ENCODE measurements at regions not wholly inside any gene's neighbourhood (a gene's known extent, or its start where the extent isn't known, plus 50 kb on each side); places are given as distances from the start of the nearest gene placed in this dataset.
A peak's percentile ranks its signal among the peaks of the same experiment; 100 is the strongest.
"Not testable (repeated sequence)": the region's sequence is repeated elsewhere in the genome, so short reads cannot be mapped to it uniquely, and the experiment has no call there.

DNA sequence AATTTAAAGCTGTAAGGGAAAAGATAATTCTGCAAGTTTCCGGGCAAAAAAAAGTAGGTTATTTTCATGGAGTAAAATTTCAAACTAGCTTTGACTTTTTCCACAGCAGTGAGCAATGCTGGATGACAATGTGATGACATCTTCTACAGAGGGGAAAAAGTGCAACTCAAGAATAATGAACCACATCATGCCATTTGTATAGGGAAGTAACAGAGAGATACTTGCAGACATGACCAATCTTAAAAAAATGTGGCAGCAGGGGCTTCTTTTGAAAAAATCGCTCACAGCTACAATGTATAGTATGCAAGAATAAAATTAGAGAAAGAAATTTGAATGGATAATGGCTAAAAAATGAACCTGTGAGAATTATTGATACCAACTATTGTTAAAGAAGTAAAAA is 115.5 kb downstream of the DHRS2 start:
- no peak for DNase-seq

DNA sequence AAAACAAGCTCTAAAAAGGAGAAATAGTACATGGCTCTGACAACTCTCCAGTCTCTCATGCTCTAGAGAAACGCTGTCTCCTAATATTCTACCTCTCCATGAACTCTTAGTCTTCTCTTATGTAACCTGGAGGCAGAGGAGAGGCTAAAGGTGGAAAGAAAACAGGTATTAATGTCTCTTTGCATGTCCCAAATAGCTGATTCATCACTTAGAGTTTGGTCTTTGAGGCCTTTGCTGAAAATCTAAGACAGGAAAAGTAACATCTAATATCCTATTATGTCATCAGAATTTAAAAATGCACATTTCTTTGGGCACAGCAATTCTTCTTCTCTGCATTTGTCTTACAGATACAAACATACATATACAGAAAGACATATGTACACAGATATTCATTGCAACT is 127.2 kb downstream of the DHRS2 start:
- DNase-seq = no peak

DNA sequence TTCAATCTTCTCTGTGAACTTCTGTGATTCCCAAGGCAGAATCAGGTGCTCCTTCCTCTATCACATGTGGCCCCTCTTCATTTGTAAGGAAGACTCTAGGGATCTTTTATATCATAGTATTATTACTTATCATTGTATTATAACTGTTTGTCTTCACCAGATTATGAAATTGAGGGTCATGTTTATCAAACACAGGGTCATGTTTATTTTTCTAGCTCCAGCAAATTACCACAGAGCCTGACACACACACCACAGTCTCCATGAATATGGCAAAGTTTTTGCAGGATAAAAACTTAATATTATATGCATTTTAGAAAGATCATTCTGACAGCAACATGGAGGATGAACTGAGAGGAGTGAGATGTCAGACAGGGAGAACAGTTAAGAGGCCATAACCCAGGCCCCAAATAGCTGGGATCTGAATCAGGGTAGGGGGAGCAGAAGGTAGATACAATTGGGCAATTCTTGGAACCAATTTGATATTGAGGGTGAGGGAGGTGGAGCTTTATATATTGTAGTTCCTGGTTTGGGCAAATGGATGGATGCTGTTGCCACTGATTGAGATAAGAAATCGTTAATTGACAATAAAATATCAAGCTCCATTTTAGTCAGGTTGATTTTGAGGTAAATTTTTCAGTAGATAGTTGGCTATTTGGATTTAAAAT is 130.7 kb downstream of the DHRS2 start:
- no peak for DNase-seq

DNA sequence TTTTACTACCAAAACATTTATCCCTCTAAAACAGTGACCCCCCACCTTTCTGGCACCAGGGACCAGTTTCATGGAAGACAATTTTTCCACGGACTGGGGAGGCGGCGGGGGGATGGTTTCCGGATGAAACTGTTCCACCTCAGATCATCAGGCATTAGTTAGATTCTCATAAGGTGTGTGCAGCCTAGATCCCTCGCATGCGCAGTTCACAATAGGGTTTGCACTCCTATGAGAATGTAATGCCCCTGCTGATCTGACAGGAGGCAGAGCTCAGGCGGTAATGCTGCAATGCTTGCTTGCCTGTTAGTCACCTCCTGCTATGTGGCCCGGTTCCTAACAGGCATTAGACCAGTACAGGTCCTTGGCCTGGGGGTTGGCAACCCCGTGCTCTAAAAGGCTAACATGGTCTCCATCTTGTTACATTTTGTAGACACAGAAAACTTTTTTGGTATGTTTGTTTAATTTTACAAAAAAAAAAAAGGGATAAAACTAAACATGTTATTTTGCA is 133.1 kb downstream of the DHRS2 start:
- not testable (repeated sequence) for DNase-seq

DNA sequence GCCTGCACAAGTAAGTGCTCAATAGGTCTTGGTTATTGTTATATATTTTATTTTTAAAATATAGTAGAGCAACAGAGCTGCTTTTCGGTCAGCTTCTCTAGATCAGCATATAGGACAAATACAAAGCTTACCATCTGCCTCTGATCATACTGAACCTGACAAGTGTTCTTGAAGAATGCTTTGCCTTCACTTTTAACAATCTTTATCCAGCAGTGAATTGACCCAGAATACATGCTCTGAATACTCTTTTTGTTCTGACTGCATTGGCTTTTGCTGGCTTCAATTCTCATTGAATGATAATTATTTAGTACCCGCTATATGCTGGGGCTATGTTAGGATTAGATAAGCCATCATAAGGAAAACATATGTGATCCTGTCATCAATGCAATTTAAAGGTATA is 137.8 kb downstream of the DHRS2 start:
- no peak for DNase-seq

- DNase-seq = no peak
Observed at GRCh38 chr14:23776296-23776695, 140.1 kb downstream of the DHRS2 start.

GRCh38 chr14:23785208-23785607 is 149.0 kb downstream of the DHRS2 start:
- no peak for DNase-seq

- DNase-seq = no peak
Observed at GRCh38 chr14:23787436-23787835, 151.3 kb downstream of the DHRS2 start.

GRCh38 chr14:23789696-23790095 is 153.5 kb downstream of the DHRS2 start:
- no peak for DNase-seq

DNA sequence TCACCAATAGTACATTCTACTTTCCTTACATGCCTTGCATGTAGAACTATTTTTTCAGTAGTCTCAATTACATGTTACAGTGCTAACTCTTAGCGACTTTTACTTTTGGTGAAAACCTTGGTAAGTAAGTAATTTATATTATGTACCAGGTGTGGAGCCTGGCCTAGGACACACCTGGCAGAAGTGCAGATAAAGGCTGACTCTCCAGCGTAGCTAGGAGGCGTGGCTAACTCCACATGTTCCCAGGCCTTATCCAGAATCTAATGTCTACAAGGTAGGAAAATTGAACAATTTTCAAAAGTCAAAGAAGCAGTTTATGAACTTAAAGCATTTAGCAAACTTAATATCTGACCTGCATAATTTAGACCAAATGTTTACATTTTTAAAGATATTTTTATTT is 157.4 kb downstream of the DHRS2 start:
- DNase-seq = no peak

DNA sequence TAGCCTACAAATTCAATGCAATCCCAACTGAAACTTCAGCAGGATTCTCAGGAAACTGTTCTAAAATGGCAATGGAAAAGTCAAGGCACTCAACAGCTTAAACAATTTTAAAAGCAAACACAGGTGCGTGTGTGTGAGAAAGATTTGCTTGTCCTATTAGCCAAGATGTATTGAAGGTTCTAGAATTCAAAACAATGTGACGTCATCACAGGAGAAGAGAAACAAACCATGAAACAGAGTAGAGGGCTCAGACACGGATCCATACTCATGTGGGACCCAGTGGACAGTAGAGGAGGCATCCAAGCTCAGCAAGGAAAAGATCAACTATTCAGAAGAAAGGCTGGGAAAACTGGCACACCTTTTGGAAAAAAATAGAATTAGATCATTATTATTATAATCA is 152.8 kb upstream of the DHRS4 start:
- no peak for DNase-seq

DNA sequence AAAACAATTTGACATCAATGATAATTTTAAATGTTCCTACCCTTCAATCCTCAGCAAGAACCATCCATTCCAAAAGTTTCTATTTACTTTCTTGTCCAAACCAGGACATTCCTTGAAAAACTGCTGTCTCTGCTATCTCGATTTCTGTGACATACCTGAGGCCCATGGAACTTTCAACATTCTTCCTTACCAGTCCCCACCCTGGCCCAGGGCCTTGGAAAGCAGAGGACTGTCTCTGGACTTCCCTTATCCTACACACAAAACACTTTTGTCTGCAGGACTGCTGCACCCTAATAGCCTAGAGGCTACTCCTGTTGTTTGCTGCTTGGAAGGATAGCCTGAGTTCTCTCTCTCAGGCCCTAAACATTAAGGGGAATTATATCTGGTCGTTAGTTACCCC is 151.8 kb upstream of the DHRS4 start:
- no peak for DNase-seq

- DNase-seq = no peak
Observed at GRCh38 chr14:23804817-23805216, 148.8 kb upstream of the DHRS4 start.

- DNase-seq = no peak
Observed at GRCh38 chr14:23805761-23806160, 147.8 kb upstream of the DHRS4 start.

GRCh38 chr14:23814527-23815256 is 138.9 kb upstream of the DHRS4 start:
- no peak for DNase-seq

DNA sequence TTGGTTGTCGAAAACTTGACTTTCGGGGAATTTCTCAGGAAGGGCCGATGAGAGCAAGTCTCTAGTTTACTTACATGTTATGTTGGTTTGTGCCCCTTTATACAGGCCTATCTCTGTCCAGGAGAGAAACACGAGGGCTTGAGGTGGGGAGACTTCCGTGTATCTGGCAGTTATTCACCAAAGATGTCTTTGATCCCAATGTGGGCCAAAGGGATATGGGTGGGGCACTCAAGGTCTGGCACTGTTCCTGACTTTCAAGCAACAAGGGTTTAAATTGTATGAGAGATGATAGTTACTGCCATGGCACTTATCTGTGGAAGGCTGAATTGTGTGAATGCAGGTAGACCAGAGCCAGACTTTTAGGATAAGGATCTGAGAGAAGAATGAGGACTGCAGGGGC is 137.2 kb upstream of the DHRS4 start:
- no peak for DNase-seq

DNA sequence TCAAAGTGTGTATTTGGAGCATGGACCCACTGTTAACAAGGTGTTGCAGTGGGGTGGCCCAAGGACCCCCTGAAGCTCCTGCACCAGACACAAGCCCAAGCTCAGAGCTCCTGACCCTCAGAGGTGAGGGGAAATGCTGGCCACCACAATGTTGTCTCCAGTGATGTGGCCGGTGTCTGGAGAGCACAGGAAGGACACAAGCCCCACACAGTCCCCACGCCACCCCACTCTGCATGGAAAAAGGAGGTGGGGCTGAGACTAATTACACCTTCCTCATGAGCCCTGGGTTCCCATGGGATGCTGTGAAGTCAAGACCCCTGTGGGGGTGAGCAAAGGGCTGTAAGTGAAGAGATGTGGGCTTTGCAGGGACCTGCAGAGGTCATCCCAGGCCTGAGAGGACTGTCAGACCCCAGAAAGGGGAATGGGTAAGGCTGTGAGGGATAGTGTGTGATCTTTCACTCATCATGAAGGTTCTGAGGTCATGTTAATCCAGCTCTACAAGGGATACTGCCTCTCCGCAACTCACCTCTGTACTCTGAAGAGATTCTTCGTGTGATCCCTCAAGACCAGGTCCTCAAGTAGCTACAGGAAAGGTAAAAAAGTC is 136.3 kb upstream of the DHRS4 start:
- no peak for DNase-seq

DNA sequence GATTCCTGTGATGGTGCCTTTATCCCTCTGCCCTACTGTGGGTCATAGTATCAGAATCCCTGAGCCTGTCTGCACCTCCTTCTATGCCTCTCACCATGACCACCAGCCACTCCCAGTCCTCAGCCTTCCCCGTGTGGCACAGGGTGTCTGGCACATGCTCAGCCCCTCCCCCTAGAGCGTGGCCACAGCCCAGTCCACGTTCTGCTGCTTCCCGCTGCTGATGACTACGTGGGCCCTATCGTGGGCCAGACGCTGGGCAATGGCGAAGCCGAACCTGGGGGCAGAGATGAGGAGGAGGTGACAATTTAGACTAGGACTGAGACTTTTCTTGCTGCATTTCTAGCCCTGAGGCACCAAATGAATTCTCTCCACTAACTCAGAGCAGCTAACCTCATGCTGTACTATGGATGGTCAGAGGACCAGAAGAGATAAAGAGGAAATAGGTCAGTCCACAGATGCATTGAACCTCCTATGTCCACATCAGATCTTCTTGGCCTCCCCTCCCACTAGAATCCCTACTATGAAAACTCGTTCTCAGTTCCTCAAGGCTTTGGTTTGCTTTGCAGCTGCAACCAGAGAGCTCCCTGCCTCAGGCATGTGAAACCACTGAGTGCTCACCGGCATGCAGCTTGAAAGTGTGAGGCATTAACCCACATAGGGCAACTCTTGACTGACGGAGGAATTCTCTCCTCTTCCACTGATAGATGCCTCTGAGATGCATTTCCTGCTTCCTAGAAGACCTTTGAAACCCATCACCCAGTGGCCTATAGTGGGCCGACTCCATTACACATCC is 126.3 kb upstream of the DHRS4 start:
- no peak for DNase-seq

- DNase-seq = no peak
Observed at GRCh38 chr14:23828001-23828400, 125.6 kb upstream of the DHRS4 start.

DNA sequence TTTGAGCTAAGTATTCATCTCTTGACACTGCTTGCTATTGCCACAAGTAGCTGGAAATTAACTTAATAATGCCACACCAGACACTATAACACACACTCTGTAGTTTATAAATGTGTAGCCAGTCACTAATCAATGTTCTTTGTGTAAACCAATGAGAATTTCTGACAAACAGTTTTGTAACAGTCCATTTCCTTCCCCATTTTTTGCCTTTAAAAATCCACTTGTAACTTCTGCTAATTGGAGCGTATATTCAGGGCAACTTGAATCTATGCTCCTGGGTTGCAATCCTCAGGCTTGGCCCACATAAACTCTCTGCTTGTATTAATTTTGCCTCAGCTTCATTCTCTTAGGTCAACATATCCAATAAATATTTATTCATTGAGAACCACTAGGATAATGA is 125.0 kb upstream of the DHRS4 start:
- no peak for DNase-seq

GRCh38 chr14:23829736-23830471 is 123.7 kb upstream of the DHRS4 start:
- no peak for DNase-seq

DNA sequence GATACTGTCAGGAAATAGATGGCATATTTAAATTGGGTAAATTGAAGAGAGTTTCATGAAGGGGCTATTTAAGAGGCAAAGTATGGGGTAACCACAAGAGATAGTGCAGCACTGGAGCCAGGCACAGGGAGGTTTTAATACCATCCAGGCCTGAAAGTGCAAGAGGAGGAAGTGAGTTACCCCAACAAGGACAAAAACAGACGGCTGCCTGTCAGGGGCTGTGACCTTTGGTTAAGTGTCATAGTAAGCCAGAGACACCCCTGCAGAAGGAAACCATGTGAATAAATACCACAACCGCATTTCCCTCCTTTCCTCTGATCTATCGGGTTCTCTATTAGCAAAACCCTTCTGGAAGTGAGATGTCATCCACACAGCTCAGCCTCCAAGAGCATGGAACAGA is 122.0 kb upstream of the DHRS4 start:
- no peak for DNase-seq

- peak; percentile 35 for DNase-seq
Observed at GRCh38 chr14:23861666-23862065, 91.9 kb upstream of the DHRS4 start.

All from NCI-H2171 (cell line).